GM21528 (cell line): ENCODE measurements at regions not wholly inside any gene's neighbourhood (a gene's known extent, or its start where the extent isn't known, plus 50 kb on each side); places are given as distances from the start of the nearest gene placed in this dataset.
"Not testable (repeated sequence)": the region's sequence is repeated elsewhere in the genome, so short reads cannot be mapped to it uniquely, and the experiment has no call there.

Experiments
- ATAC-seq: cut with Tn5 transposase; IDR thresholded peaks from one replicate; pipeline ENCODE4 v1.9.1; 2021; ENCODE audit warnings: mild to moderate bottlenecking, moderate library complexity; ENCODE audit not compliant: unreplicated experiment, low FRiP score

GRCh38 chr2:142299021-142299420 is 168.2 kb upstream of the LRP1B start:
- no peak for ATAC-seq

- ATAC-seq, result no peak
These were observed 163.4 kb upstream of the LRP1B start for GRCh38 chr2:142294225-142294624.

GRCh38 chr2:142291969-142292368 is 161.2 kb upstream of the LRP1B start:
- no peak for ATAC-seq

GRCh38 chr2:142290931-142291330 is 160.1 kb upstream of the LRP1B start:
- no peak for ATAC-seq

GRCh38 chr2:142286618-142287017 is 155.8 kb upstream of the LRP1B start:
- ATAC-seq, result no peak

- no peak for ATAC-seq
These were observed 154.7 kb upstream of the LRP1B start for GRCh38 chr2:142285480-142285879.

- ATAC-seq, result not testable (repeated sequence)
These were observed 153.5 kb upstream of the LRP1B start for GRCh38 chr2:142284336-142284735.

GRCh38 chr2:142280831-142281230 is 150.0 kb upstream of the LRP1B start:
- ATAC-seq, result no peak

- no peak for ATAC-seq
These were observed 140.2 kb upstream of the LRP1B start for GRCh38 chr2:142270990-142271389.

- ATAC-seq, result no peak
These were observed 139.5 kb upstream of the LRP1B start for GRCh38 chr2:142270291-142270690.

- ATAC-seq, result no peak
These were observed 128.5 kb upstream of the LRP1B start for GRCh38 chr2:142259356-142259755.

GRCh38 chr2:142254031-142254430 is 123.2 kb upstream of the LRP1B start:
- ATAC-seq, result no peak

- ATAC-seq, result no peak
These were observed 110.2 kb upstream of the LRP1B start for GRCh38 chr2:142241016-142241415.

- no peak for ATAC-seq
These were observed 105.4 kb upstream of the LRP1B start for GRCh38 chr2:142236181-142236580.

- ATAC-seq, result no peak
These were observed 103.9 kb upstream of the LRP1B start for GRCh38 chr2:142234741-142235140.

- ATAC-seq, result no peak
These were observed 92.5 kb upstream of the LRP1B start for GRCh38 chr2:142223309-142223708.

GRCh38 chr2:142222715-142223114 is 91.9 kb upstream of the LRP1B start:
- no peak for ATAC-seq

- no peak for ATAC-seq
These were observed 90.1 kb upstream of the LRP1B start for GRCh38 chr2:142220901-142221300.

- no peak for ATAC-seq
These were observed 89.4 kb upstream of the LRP1B start for GRCh38 chr2:142220239-142220638.

- ATAC-seq, result no peak
These were observed 87.7 kb upstream of the LRP1B start for GRCh38 chr2:142218471-142218870.

- ATAC-seq, result no peak
These were observed 87.0 kb upstream of the LRP1B start for GRCh38 chr2:142217804-142218203.

- ATAC-seq, result no peak
These were observed 69.2 kb upstream of the LRP1B start for GRCh38 chr2:142200062-142200461.

GRCh38 chr2:142199073-142199472 is 68.3 kb upstream of the LRP1B start:
- ATAC-seq, result no peak
